ENCODE measurements at regions not wholly inside any gene's neighbourhood (a gene's known extent, or its start where the extent isn't known, plus 50 kb on each side); places are given as distances from the start of the nearest gene placed in this dataset.

DNA sequence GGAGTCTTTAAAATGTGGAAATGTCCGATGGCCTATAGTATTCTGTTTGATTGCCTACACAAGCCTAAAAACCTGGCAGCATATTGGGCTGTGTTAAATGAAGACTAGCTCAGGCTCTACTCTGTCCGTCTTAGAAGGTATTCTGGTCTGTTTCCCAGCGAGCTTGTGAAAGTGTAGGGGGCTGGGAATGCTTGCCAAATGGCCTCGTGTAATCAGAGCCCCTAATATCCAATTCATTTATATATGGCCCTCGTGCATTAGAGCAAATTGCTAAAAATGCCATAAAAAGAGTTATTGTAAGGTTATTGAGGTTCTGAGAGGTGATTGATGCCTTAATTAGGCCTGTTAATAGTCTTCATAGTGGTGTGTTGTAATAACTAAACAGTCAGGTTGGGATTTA is 1500.4 kb downstream of the DPP10 start:
- Mint-ChIP-seq H3K9me3 (no peaks in the 10 kb centered on the region), H3K27me3 (ENCODE audit: insufficient read depth) (no peaks in the 10 kb centered on the region), H3K27ac (no peak overlapping the region), H3K36me3 (ENCODE audit: low read depth) (no peaks in the 10 kb centered on the region), H3K4me3 (no peak overlapping the region), H3K4me1 (peaks cover 31% of the 10 kb centered on the region)
- TF ChIP-seq, protein P1, sequence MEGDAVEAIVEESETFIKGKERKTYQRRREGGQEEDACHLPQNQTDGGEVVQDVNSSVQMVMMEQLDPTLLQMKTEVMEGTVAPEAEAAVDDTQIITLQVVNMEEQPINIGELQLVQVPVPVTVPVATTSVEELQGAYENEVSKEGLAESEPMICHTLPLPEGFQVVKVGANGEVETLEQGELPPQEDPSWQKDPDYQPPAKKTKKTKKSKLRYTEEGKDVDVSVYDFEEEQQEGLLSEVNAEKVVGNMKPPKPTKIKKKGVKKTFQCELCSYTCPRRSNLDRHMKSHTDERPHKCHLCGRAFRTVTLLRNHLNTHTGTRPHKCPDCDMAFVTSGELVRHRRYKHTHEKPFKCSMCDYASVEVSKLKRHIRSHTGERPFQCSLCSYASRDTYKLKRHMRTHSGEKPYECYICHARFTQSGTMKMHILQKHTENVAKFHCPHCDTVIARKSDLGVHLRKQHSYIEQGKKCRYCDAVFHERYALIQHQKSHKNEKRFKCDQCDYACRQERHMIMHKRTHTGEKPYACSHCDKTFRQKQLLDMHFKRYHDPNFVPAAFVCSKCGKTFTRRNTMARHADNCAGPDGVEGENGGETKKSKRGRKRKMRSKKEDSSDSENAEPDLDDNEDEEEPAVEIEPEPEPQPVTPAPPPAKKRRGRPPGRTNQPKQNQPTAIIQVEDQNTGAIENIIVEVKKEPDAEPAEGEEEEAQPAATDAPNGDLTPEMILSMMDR (conservative IDR thresholded peaks at IDR 0.05): no peak
- DNase-seq: no peak
- Histone ChIP-seq H3K4me1 (ENCODE audit: control insufficient read depth, insufficient read depth, low read length) (peaks cover 5% of the 10 kb centered on the region), H3K9ac (ENCODE audit: extremely low read depth, low read length, poor library complexity, severe bottlenecking) (no peak overlapping the region), H3K9me3 (ENCODE audit: control insufficient read depth, low read length) (no peaks in the 10 kb centered on the region), H3K27me3 (ENCODE audit: control insufficient read depth, insufficient read depth, low read length, poor library complexity, severe bottlenecking) (no peaks in the 10 kb centered on the region), H3K36me3 (ENCODE audit: control insufficient read depth, insufficient read depth, low read length) (no peaks in the 10 kb centered on the region), H3K4me3 (ENCODE audit: low read length) (no peak overlapping the region), H3K27ac (ENCODE audit: low read depth, low read length) (no peak overlapping the region)
- 87 to 88% methylated on average over 3 to 5 of the region's 5 CpGs for WGBS, 2 experiments (ENCODE audit: insufficient coverage in 1 of 2, insufficient read length in 1 of 2)

- DNase-seq: no peak
- WGBS, 2 experiments (ENCODE audit: insufficient coverage in 1 of 2, insufficient read length in 1 of 2): 80 to 97% methylated on average over 1 of the region's 1 CpG
- Histone ChIP-seq H3K36me3 (ENCODE audit: control insufficient read depth, insufficient read depth, low read length) (no peaks in the 10 kb centered on the region), H3K27ac (ENCODE audit: low read depth, low read length) (no peak overlapping the region), H3K4me3 (ENCODE audit: low read length) (no peak overlapping the region), H3K9me3 (ENCODE audit: control insufficient read depth, low read length) (no peaks in the 10 kb centered on the region), H3K9ac (ENCODE audit: extremely low read depth, low read length, poor library complexity, severe bottlenecking) (no peak overlapping the region), H3K27me3 (ENCODE audit: control insufficient read depth, insufficient read depth, low read length, poor library complexity, severe bottlenecking) (no peaks in the 10 kb centered on the region), H3K4me1 (ENCODE audit: control insufficient read depth, insufficient read depth, low read length) (peaks cover 5% of the 10 kb centered on the region)
- H3K9me3 Mint-ChIP-seq: no peaks in the 10 kb centered on the region
- H3K27me3 Mint-ChIP-seq (ENCODE audit: insufficient read depth): no peaks in the 10 kb centered on the region
- H3K4me3 Mint-ChIP-seq: no peak overlapping the region
- TF ChIP-seq, protein P1 (conservative IDR thresholded peaks at IDR 0.05): no peak
- no peak overlapping the region for H3K27ac Mint-ChIP-seq
- peaks cover 24% of the 10 kb centered on the region for H3K4me1 Mint-ChIP-seq
- no peaks in the 10 kb centered on the region for H3K36me3 Mint-ChIP-seq (ENCODE audit: low read depth)
Measured at GRCh38 chr2:115946341-115946740, 1503.9 kb downstream of the DPP10 start.

- DNase-seq: no peak
- Histone ChIP-seq H3K9ac (ENCODE audit: extremely low read depth, low read length, poor library complexity, severe bottlenecking) (no peak overlapping the region), H3K9me3 (ENCODE audit: control insufficient read depth, low read length) (no peaks in the 10 kb centered on the region), H3K4me1 (ENCODE audit: control insufficient read depth, insufficient read depth, low read length) (peaks cover 5% of the 10 kb centered on the region), H3K27me3 (ENCODE audit: control insufficient read depth, insufficient read depth, low read length, poor library complexity, severe bottlenecking) (no peaks in the 10 kb centered on the region), H3K4me3 (ENCODE audit: low read length) (no peak overlapping the region), H3K36me3 (ENCODE audit: control insufficient read depth, insufficient read depth, low read length) (no peaks in the 10 kb centered on the region), H3K27ac (ENCODE audit: low read depth, low read length) (no peak overlapping the region)
- H3K4me1 Mint-ChIP-seq: peaks cover 19% of the 10 kb centered on the region
- H3K27me3 Mint-ChIP-seq (ENCODE audit: insufficient read depth): no peaks in the 10 kb centered on the region
- TF ChIP-seq, protein P1 (conservative IDR thresholded peaks at IDR 0.05): no peak
- no peak overlapping the region for H3K27ac Mint-ChIP-seq
- WGBS, 2 experiments (ENCODE audit: insufficient coverage in 1 of 2, insufficient read length in 1 of 2): 95 to 100% methylated on average over 2 of the region's 2 CpGs
- no peaks in the 10 kb centered on the region for H3K9me3 Mint-ChIP-seq
- no peak overlapping the region for H3K4me3 Mint-ChIP-seq
- no peaks in the 10 kb centered on the region for H3K36me3 Mint-ChIP-seq (ENCODE audit: low read depth)
Measured at GRCh38 chr2:115946891-115947290, 1504.5 kb downstream of the DPP10 start.

Data from endodermal cell (in vitro differentiated cells).